ENCODE measurements at regions not wholly inside any gene's neighbourhood (a gene's known extent, or its start where the extent isn't known, plus 50 kb on each side); places are given as distances from the start of the nearest gene placed in this dataset.

DNA sequence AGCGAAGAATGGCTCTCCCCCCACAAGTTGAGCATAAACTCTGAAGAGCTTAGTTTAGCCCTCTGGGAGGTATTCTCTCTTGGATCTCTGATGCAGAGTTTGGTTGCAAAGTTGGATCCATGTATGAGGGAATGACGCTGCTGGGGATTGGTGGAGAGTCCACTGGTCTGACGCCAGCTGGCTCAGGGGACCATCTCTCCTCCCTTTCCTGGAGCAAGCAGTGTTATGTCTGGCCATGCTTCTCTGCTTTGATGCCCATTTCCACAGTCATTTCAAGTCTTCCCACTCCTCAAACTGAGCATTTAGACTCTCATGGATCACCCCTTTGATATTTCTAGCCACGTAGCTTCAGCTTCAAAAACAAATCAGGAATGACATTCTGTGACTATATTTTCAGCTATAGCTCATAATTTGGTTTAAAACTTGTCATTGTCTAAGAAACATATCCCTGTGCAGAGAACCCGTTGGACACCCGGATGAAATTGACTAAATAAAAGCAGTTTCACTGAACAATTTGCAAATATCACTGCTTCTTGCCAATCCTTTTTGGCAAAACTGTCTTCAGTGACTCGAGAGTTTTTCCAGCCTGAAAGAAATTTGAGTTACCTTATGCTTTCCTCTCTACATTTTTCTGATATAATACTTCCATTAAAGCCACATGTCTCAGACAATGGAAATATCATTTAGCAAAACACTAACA, 193.4 kb upstream of the CDH11 start:
- no peaks in the 10 kb centered on the region for H3K79me1 ChIP-seq (ENCODE audit: low read depth in 1 of 2, low read length in 2 of 2)
- peak overlapping the region; percentile 63 for H3K4ac ChIP-seq (ENCODE audit: low read depth, low read length)
- H2AFZ ChIP-seq (replicated peaks; ENCODE audit: low read length, poor library complexity) = peak overlapping the region; percentile 29
- peak overlapping the region; percentile 33; the same call in 1 of the 2 replicates for H3K18ac ChIP-seq (ENCODE audit: low read depth, low read length)
- H3K4me2 ChIP-seq (ENCODE audit: low read depth, low read length) = no peak overlapping the region
- peak overlapping the region; percentile 42; the same call in 1 of the 2 replicates for H4K91ac ChIP-seq (ENCODE audit: insufficient read depth, low read depth, low read length)
- H3K9me3 ChIP-seq (ENCODE audit: control insufficient read depth, insufficient read depth, low read length) = peaks cover 6% of the 10 kb centered on the region
- ChIA-PET POLR2A (ENCODE audit: unreplicated experiment) (no interaction called here), CTCF (no interaction called here)
- H3K36me3 ChIP-seq (ENCODE audit: control insufficient read depth, insufficient read depth, low read length) = no peaks in the 10 kb centered on the region
- DNase-seq = no peak
- BruUV-seq (replicated peaks) = no TSS peak
- H3K27me3 ChIP-seq (ENCODE audit: control insufficient read depth, insufficient read depth, low read length) = no peaks in the 10 kb centered on the region
- peaks cover 21% of the 10 kb centered on the region for H3K4me1 ChIP-seq (ENCODE audit: control insufficient read depth, insufficient read depth, low read length)
- peak overlapping the region; percentile 39 for H2BK120ac ChIP-seq (ENCODE audit: low read depth, low read length)
- intact Hi-C loops (cut with micrococcal nuclease) (loop anchor here (10.0 kb wide), 1 partner anchor 850 kb away; no protein-coding TSS in a partner anchor), dilution Hi-C loops (cut with HindIII; ENCODE audit: low sequenced_read_pairs, unreplicated experiment) (no loop called here), in situ Hi-C loops (cut with MboI; ENCODE audit: low sequenced_read_pairs) (no loop called here)
- H3K4me3 ChIP-seq (ENCODE audit: insufficient read depth, low read depth, low read length) = no peak overlapping the region
- no peaks in the 10 kb centered on the region for H4K20me1 ChIP-seq (ENCODE audit: insufficient read depth, low read length)
- H4K5ac ChIP-seq (ENCODE audit: low read depth, low read length) = peak overlapping the region; percentile 35; the same call in 1 of the 2 replicates
- H2AK5ac ChIP-seq (ENCODE audit: low read depth, low read length) = peak overlapping the region; percentile 63
- H3K14ac ChIP-seq (replicated peaks; ENCODE audit: low read depth, low read length) = peak overlapping the region; percentile 57; the same call in 1 of the 2 replicates
- H2BK5ac ChIP-seq (ENCODE audit: low read depth, low read length, poor library complexity, severe bottlenecking) = peak overlapping the region; percentile 92
- H3K23ac ChIP-seq (ENCODE audit: low read depth, low read length) = peak overlapping the region; percentile 48
- peak overlapping the region in 1 of 2 experiments; percentile 20; a peak in 3 of 4 replicates for H4K8ac ChIP-seq (ENCODE audit: low read depth in 2 of 2, low read length in 2 of 2)
- ATAC-seq (ENCODE audit: low read depth) = no peak
- H3K56ac ChIP-seq (ENCODE audit: extremely low read depth, insufficient read depth, low read length) = peak overlapping the region; percentile 26; the same call in 1 of the 2 replicates
- peaks cover 6% of the 10 kb centered on the region for H3K9me1 ChIP-seq (ENCODE audit: insufficient read depth, low read length)
- H2BK20ac ChIP-seq (ENCODE audit: low read depth, low read length) = peak overlapping the region; percentile 80
- H2AK9ac ChIP-seq (replicated peaks; ENCODE audit: low read depth, low read length, poor library complexity) = no peak overlapping the region
- 35% methylated on average over 2 of the region's 7 CpGs; no CpG with 5 or more reads in 1 of the 2 experiments for WGBS, 2 experiments (ENCODE audit: extremely low coverage in 2 of 2, insufficient read length in 1 of 2)
- no peak overlapping the region for H3K27ac ChIP-seq (ENCODE audit: insufficient read depth, low read length)
- no peak for TF ChIP-seq MAFK (IDR thresholded peaks at IDR 0.05; ENCODE audit: low read depth, low read length)
- no peak for TF ChIP-seq NFE2L2 (IDR thresholded peaks at IDR 0.05; ENCODE audit: low read depth, low read length)
- TF ChIP-seq, protein P1, sequence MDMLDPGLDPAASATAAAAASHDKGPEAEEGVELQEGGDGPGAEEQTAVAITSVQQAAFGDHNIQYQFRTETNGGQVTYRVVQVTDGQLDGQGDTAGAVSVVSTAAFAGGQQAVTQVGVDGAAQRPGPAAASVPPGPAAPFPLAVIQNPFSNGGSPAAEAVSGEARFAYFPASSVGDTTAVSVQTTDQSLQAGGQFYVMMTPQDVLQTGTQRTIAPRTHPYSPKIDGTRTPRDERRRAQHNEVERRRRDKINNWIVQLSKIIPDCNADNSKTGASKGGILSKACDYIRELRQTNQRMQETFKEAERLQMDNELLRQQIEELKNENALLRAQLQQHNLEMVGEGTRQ (IDR thresholded peaks at IDR 0.05; ENCODE audit: low read depth, low read length) = no peak
- TF ChIP-seq FOS (IDR thresholded peaks at IDR 0.05; ENCODE audit: low read depth, low read length) = no peak
- no peak for TF ChIP-seq RCOR1 (IDR thresholded peaks at IDR 0.05; ENCODE audit: insufficient replicate concordance, low read length)
- TF ChIP-seq RAD21 (IDR thresholded peaks at IDR 0.05; ENCODE audit: low read length) = no peak
- H3K9ac ChIP-seq (ENCODE audit: low read depth, low read length) = no peak overlapping the region
- 0 out of 3 replicates have a peak overlapping the region, but pooled peaks have one; percentile 19 for H2BK15ac ChIP-seq (ENCODE audit: low read depth, low read length)
